Panc1 (cell line): ENCODE measurements at regions not wholly inside any gene's neighbourhood (a gene's known extent, or its start where the extent isn't known, plus 50 kb on each side); places are given as distances from the start of the nearest gene placed in this dataset.

Experiments
- ATAC-seq: fragments of 200-7000 bp; cut with Tn5 transposase; 2 replicates; pipeline ENCODE4 v1.9.1; 2020; ENCODE audit warnings: mild to moderate bottlenecking, moderate library complexity
- BruUV-seq: library from RNA; stranded (reverse); fragments of 400-500 nt; replicated peaks from 2 replicates; lab custom pipeline; 2021; lab: Mats Ljungman, UMichigan
- CTCF ChIA-PET: fragments of 300-600 bp; sonication (Branson Sonifier 250); formaldehyde crosslinking; loops from one replicate; lab custom pipeline; 2022; ENCODE audit warnings: antibody characterized with exemption; lab: Charles Lee
- POLR2A ChIA-PET: fragments of 300-600 bp; sonication (Branson Sonifier 250); formaldehyde crosslinking; loops from one replicate; lab custom pipeline; 2022; ENCODE audit warnings: antibody characterized with exemption; lab: Charles Lee
- DNase-seq: peaks from one replicate; pipeline ENCODE4 v3.0.0-alpha.2; 2010; ENCODE audit warnings: low read depth, low spot score
- H3K27ac ChIP-seq: 2 replicates; pipeline ENCODE4 v1.5.1; 2011; ENCODE audit warnings: mild to moderate bottlenecking, low read length, inconsistent platforms
- H3K27me3 ChIP-seq: fragments of 200-500 bp; sonication (Bioruptor generic); 2 replicates; pipeline ENCODE4 v1.6.0; 2014; ENCODE audit warnings: low read length, inconsistent platforms; ENCODE audit not compliant: control insufficient read depth, insufficient read depth
- H3K36me3 ChIP-seq: fragments of 200-500 bp; sonication (Bioruptor generic); 2 replicates; pipeline ENCODE4 v1.5.1; 2014; ENCODE audit warnings: inconsistent platforms, mild to moderate bottlenecking, low read length, moderate library complexity; ENCODE audit not compliant: control insufficient read depth, insufficient read depth
- H3K4me1 ChIP-seq: 2 replicates; pipeline ENCODE4 v1.5.1; 2011; ENCODE audit warnings: inconsistent platforms, mild to moderate bottlenecking, low read length, moderate library complexity; ENCODE audit not compliant: control insufficient read depth, insufficient read depth
- H3K4me3 ChIP-seq, 2 experiments: 2 replicates each; pipeline ENCODE4 v1.5.1; 2011 to 2012; ENCODE audit warnings: low read depth in 2 of 2, low read length in 2 of 2, mild to moderate bottlenecking in 2 of 2, inconsistent platforms in 1 of 2, moderate library complexity in 1 of 2
- H3K9me3 ChIP-seq: fragments of 200-500 bp; sonication (Bioruptor generic); 2 replicates; pipeline ENCODE4 v1.5.1; 2014; ENCODE audit warnings: low read depth, mild to moderate bottlenecking, inconsistent platforms, low read length, moderate library complexity; ENCODE audit not compliant: control insufficient read depth, insufficient read depth
- POLR2AphosphoS5 ChIP-seq: IDR thresholded peaks from 2 replicates; pipeline ENCODE4 v1.6.1; 2012; ENCODE audit warnings: mild to moderate bottlenecking, low read depth, low read length, moderate library complexity
- TCF7L2 ChIP-seq: IDR thresholded peaks from 2 replicates; pipeline ENCODE4 v1.6.1; 2011; ENCODE audit warnings: mild to moderate bottlenecking, low read depth, low read length, inconsistent platforms
- in situ Hi-C: cut with HindIII; loops from 2 replicates; pipeline ENCODE4 v1.10.0; 2016; ENCODE audit warnings: low sequenced_read_pairs, low pct_unique_long_range_greater_than_20kb
- intact Hi-C: fragments of 100-400 bp; cut with micrococcal nuclease; formaldehyde crosslinking; loops from one replicate; pipeline ENCODE4 v1.10.0; 2022; ENCODE audit not compliant: unreplicated experiment
- TF ChIP-seq, protein P1 (sequence below): fragments of 450-650 bp; IDR thresholded peaks from 2 replicates; pipeline ENCODE4 v1.5.1; 2017; ENCODE audit warnings: mild to moderate bottlenecking
- TF ChIP-seq, protein P2 (sequence below), 2 experiments: IDR thresholded peaks; 2 replicates each; pipeline ENCODE4 v1.6.1; 2011 to 2012; ENCODE audit warnings: low read depth in 2 of 2, control low read depth in 1 of 2, low read length in 1 of 2, mild to moderate bottlenecking in 1 of 2, moderate library complexity in 1 of 2; ENCODE audit not compliant: insufficient read depth in 1 of 2

DNA sequence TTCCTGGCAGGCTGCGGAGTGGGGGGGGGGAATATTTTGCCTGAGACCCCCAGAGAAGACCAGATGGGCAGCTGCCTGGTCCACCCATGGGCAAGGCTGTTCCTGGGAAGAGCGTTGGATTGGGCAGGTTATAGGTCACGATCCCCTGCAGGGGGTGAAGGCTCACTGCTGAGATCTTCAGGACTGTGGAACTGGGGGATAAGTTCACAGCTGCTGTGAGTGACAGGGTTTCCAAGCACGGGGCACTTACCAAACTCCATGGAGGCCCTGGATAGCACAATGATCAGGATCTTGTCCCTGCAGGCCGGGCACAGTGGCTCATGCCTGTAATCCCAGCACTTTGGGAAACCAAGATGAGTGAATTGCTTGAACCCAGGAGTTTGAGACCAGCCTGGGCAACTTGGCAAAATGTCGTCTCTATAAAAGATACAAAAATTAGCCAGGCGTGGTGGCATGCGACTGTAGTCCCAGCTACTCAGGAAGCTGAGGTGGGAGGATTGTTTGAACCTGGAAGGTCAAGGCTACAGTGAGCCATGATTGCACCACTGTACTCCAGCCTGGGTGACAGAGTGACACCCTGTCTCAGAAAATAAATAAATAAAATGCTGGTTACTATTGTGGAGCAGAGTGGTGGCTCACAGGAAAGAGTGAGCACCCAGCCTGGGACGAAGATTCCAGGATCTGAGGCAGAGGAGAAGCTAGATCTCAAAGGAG lies 68.0 kb upstream of the HELT start:
- no TSS peak for BruUV-seq
- Histone ChIP-seq H3K4me3 (no peak overlapping the region), H3K27ac (no peak overlapping the region), H3K9me3 (no peaks in the 10 kb centered on the region), H3K27me3 (peaks cover 12% of the 10 kb centered on the region), H3K36me3 (no peaks in the 10 kb centered on the region), H3K4me1 (no peaks in the 10 kb centered on the region)
- TF ChIP-seq, protein P1, sequence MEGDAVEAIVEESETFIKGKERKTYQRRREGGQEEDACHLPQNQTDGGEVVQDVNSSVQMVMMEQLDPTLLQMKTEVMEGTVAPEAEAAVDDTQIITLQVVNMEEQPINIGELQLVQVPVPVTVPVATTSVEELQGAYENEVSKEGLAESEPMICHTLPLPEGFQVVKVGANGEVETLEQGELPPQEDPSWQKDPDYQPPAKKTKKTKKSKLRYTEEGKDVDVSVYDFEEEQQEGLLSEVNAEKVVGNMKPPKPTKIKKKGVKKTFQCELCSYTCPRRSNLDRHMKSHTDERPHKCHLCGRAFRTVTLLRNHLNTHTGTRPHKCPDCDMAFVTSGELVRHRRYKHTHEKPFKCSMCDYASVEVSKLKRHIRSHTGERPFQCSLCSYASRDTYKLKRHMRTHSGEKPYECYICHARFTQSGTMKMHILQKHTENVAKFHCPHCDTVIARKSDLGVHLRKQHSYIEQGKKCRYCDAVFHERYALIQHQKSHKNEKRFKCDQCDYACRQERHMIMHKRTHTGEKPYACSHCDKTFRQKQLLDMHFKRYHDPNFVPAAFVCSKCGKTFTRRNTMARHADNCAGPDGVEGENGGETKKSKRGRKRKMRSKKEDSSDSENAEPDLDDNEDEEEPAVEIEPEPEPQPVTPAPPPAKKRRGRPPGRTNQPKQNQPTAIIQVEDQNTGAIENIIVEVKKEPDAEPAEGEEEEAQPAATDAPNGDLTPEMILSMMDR, result no peak
- POLR2A ChIA-PET, result no interaction called here
- no peak for ATAC-seq
- no peak for DNase-seq
- CTCF ChIA-PET, result no interaction called here
- intact Hi-C loops (no loop called here), in situ Hi-C loops (no loop called here)

DNA sequence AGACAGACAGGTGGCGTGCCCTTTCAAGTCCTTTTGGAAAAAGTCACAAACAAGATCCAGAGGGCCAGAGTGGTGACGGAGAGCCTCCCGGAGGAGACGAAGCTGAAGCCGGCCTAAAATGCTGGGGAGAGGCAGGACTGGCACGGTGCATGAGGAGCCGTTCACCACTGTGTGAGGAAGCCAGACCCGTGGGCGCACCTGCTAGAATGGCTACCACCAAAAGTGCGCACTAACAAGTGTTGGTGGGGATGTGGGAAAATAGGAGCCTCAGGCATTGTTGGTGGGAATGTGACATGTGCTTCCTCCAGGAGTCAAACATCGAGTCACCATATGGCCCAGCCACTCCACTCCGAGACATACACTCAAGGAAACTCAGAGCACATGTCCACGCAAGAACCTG lies 67.4 kb upstream of the HELT start:
- no TSS peak for BruUV-seq
- ATAC-seq, result no peak
- no peaks in the 10 kb centered on the region for H3K9me3 ChIP-seq
- H3K27me3 ChIP-seq, result peaks cover 8% of the 10 kb centered on the region
- CTCF ChIA-PET, result no interaction called here
- DNase-seq, result no peak
- in situ Hi-C loops (no loop called here), intact Hi-C loops (no loop called here)
- no peaks in the 10 kb centered on the region for H3K4me1 ChIP-seq
- no peak overlapping the region for H3K27ac ChIP-seq
- no peaks in the 10 kb centered on the region for H3K36me3 ChIP-seq
- H3K4me3 ChIP-seq, result no peak overlapping the region
- POLR2A ChIA-PET, result no interaction called here
- TF ChIP-seq TCF7L2 (no peak), POLR2AphosphoS5 (no peak)
- TF ChIP-seq, protein P2, sequence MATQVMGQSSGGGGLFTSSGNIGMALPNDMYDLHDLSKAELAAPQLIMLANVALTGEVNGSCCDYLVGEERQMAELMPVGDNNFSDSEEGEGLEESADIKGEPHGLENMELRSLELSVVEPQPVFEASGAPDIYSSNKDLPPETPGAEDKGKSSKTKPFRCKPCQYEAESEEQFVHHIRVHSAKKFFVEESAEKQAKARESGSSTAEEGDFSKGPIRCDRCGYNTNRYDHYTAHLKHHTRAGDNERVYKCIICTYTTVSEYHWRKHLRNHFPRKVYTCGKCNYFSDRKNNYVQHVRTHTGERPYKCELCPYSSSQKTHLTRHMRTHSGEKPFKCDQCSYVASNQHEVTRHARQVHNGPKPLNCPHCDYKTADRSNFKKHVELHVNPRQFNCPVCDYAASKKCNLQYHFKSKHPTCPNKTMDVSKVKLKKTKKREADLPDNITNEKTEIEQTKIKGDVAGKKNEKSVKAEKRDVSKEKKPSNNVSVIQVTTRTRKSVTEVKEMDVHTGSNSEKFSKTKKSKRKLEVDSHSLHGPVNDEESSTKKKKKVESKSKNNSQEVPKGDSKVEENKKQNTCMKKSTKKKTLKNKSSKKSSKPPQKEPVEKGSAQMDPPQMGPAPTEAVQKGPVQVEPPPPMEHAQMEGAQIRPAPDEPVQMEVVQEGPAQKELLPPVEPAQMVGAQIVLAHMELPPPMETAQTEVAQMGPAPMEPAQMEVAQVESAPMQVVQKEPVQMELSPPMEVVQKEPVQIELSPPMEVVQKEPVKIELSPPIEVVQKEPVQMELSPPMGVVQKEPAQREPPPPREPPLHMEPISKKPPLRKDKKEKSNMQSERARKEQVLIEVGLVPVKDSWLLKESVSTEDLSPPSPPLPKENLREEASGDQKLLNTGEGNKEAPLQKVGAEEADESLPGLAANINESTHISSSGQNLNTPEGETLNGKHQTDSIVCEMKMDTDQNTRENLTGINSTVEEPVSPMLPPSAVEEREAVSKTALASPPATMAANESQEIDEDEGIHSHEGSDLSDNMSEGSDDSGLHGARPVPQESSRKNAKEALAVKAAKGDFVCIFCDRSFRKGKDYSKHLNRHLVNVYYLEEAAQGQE (IDR thresholded peaks at IDR 0.05; ENCODE audit: insufficient read depth in 1 of 2, low read depth in 2 of 2, low read length in 1 of 2), result no peak
- TF ChIP-seq, protein P1, result no peak
